Cardiac septum (tissue), 1 donor: ENCODE measurements at regions not wholly inside any gene's neighbourhood (a gene's known extent, or its start where the extent isn't known, plus 50 kb on each side); places are given as distances from the start of the nearest gene placed in this dataset.

Experiments
- DNase-seq: peaks from one replicate; pipeline ENCODE4 v3.0.0-alpha.2; 2020; ENCODE audit warnings: low spot score
- intact Hi-C: fragments of 100-400 bp; cut with DNase I; formaldehyde crosslinking; loops from one replicate; pipeline ENCODE4 v1.14.0; 2022
- donor health status: DM: no; HTN: no; CAD: no.

- DNase-seq, result no peak
- intact Hi-C loops, result no loop called here
Measured at GRCh38 chr11:116605543-116606459, 167.0 kb downstream of the BUD13 start.

DNA sequence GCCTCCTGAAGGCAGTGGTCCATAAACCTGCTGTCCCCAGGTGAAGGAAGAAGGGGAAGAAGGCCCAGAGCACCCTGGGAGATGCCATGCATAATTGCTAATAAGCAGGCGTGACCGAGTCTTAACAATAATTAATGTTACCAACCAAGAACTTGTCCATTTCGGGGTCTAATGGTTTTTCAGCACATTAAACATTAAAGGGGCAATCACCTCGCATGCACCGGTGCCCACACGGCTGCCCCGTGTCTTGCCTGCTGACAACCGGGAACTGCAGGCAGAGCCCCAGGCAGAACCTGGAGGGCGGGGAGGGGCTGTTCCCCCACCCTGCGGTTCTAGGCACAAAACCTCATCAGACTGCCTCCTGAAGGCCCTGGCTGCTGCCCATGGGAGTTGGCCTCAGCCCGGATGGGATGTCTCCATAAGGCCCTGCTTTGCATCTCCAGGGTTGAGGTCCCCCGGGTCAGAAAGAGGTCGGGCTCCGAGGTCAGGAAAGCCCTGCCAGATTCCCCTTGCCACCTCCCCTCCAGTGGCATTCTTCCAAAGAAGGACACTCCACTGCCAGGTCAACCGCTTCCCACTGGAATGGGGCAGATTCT, 169.0 kb downstream of the BUD13 start:
- intact Hi-C loops, result no loop called here
- no peak for DNase-seq

- intact Hi-C loops, result no loop called here
- no peak for DNase-seq
Measured at GRCh38 chr11:116602637-116602942, 170.2 kb downstream of the BUD13 start.

- intact Hi-C loops, result no loop called here
- DNase-seq, result no peak
Measured at GRCh38 chr11:116601814-116602636, 170.8 kb downstream of the BUD13 start.

GRCh38 chr11:116600930-116601329, 171.9 kb downstream of the BUD13 start:
- intact Hi-C loops, result no loop called here
- DNase-seq, result peak; percentile 49

DNA sequence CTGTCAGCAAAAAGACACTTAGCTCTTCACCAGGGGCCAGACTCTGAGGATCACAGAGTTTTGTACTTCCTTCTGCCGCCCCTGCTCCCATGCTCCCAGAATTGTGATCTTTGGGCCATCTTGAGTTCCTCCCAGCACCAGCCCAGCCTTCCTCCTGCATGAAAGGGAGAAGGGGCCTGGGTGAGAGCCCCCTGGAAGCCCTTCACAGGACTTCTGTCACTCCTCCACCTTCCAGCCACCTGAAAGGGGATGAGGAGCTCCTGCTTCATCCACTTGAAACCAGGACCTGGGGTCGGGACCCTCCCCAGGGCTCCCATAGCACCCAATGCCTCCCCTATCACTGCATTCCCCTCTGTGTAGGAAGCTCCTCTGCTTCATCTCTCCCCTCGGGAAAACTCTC, 174.2 kb downstream of the BUD13 start:
- intact Hi-C loops, result no loop called here
- peak; percentile 47 for DNase-seq

- DNase-seq, result peak; percentile 17
- intact Hi-C loops, result no loop called here
Measured at GRCh38 chr11:116598036-116598435, 174.8 kb downstream of the BUD13 start.

- intact Hi-C loops, result no loop called here
- peak; percentile 66 for DNase-seq
Measured at GRCh38 chr11:116596346-116597260, 176.2 kb downstream of the BUD13 start.

GRCh38 chr11:116595305-116595880, 177.4 kb downstream of the BUD13 start:
- intact Hi-C loops, result no loop called here
- DNase-seq, result peak; percentile 9

GRCh38 chr11:116590844-116591570, 181.8 kb downstream of the BUD13 start:
- intact Hi-C loops, result no loop called here
- no peak for DNase-seq

GRCh38 chr11:116589402-116589801, 183.4 kb downstream of the BUD13 start:
- intact Hi-C loops, result no loop called here
- DNase-seq, result no peak

DNA sequence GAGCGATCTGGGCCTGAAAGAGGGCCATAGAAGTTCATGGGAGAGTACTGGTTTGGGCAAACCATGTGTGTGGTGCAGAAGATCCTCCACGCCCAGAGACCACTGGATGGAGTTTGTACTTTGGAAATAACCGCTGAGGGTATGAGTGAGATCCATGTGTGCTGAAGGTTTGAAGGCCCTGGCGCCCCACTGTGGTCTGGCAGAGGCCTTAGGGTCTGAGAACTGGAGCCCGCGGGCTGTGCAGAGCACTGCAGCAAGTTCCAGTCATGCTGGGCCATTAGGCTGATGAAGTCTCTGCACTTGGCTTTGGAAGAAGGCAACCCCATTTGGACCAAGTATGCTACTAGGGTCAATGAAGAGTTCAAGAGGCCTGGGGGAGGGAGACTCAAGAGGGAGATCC, 186.4 kb downstream of the BUD13 start:
- DNase-seq, result no peak
- intact Hi-C loops, result no loop called here

- DNase-seq, result no peak
- intact Hi-C loops, result no loop called here
Measured at GRCh38 chr11:116582571-116582970, 190.2 kb downstream of the BUD13 start.

DNA sequence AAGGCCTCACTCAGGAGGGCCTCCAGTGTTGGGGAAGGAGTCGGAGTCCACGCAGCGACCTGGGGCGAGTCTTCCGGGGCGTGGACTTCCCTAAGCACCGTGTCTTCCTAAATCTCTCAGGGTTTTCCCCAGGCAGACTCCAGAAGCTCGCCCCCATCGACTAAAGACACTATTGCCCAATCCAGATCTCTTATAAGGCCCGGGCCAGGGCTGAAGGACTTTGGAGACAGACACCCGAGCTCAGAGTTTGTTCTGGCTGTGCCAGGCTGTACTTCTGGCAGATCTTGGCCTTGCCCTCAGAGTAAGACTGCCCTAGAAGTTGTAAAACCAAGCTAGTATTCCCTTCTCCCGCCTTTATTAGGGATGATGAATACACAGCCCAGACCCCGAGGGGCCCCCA, 191.4 kb downstream of the BUD13 start:
- intact Hi-C loops, result no loop called here
- DNase-seq, result no peak

- no peak for DNase-seq
- intact Hi-C loops, result no loop called here
Measured at GRCh38 chr11:116580799-116581198, 192.0 kb downstream of the BUD13 start.

GRCh38 chr11:116579857-116580727, 192.7 kb downstream of the BUD13 start:
- intact Hi-C loops, result no loop called here
- no peak for DNase-seq

GRCh38 chr11:116579031-116579653, 193.6 kb downstream of the BUD13 start:
- intact Hi-C loops, result no loop called here
- DNase-seq, result no peak
